MV-4-11 (cell line): ENCODE measurements at regions not wholly inside any gene's neighbourhood (a gene's known extent, or its start where the extent isn't known, plus 50 kb on each side); places are given as distances from the start of the nearest gene placed in this dataset.
"Not testable (repeated sequence)": the region's sequence is repeated elsewhere in the genome, so short reads cannot be mapped to it uniquely, and the experiment has no call there.

Experiments
- DNase-seq: peaks from one replicate; lab custom pipeline; 2025; lab: John Stamatoyannopoulos, UW

- DNase-seq = no peak
Measured at GRCh38 chr19:14328406-14328805, 52.8 kb upstream of the ADGRE5 start.

- DNase-seq = not testable (repeated sequence)
Measured at GRCh38 chr19:14327061-14327460, 54.2 kb upstream of the ADGRE5 start.

- DNase-seq = no peak
Measured at GRCh38 chr19:14325863-14326262, 55.4 kb upstream of the ADGRE5 start.

GRCh38 chr19:14325134-14325533 lies 56.1 kb upstream of the ADGRE5 start:
- DNase-seq = peak; percentile 72

- no peak for DNase-seq
Measured at GRCh38 chr19:14322889-14323463, 58.3 kb upstream of the ADGRE5 start.

GRCh38 chr19:14320253-14320652 lies 61.0 kb upstream of the ADGRE5 start:
- DNase-seq = no peak

GRCh38 chr19:14319720-14320119 lies 61.5 kb upstream of the ADGRE5 start:
- not testable (repeated sequence) for DNase-seq

GRCh38 chr19:14318873-14319272 lies 62.4 kb upstream of the ADGRE5 start:
- no peak for DNase-seq

- DNase-seq = no peak
Measured at GRCh38 chr19:14317157-14317556, 64.1 kb upstream of the ADGRE5 start.

GRCh38 chr19:14315433-14315832 lies 65.8 kb upstream of the ADGRE5 start:
- DNase-seq = no peak

GRCh38 chr19:14310055-14310454 lies 71.2 kb upstream of the ADGRE5 start:
- peak; percentile 96 for DNase-seq

GRCh38 chr19:14305706-14306105 lies 75.5 kb upstream of the ADGRE5 start:
- no peak for DNase-seq

GRCh38 chr19:14301150-14301549 lies 80.1 kb upstream of the ADGRE5 start:
- DNase-seq = no peak

- DNase-seq = no peak
Measured at GRCh38 chr19:14300303-14300702, 80.9 kb upstream of the ADGRE5 start.

- not testable (repeated sequence) for DNase-seq
Measured at GRCh38 chr19:14299224-14299827, 81.9 kb upstream of the ADGRE5 start.

- DNase-seq = not testable (repeated sequence)
Measured at GRCh38 chr19:14297883-14298576, 83.2 kb upstream of the ADGRE5 start.

GRCh38 chr19:14294974-14295373 lies 86.3 kb upstream of the ADGRE5 start:
- peak; percentile 51 for DNase-seq

GRCh38 chr19:14293816-14294170 lies 87.5 kb upstream of the ADGRE5 start:
- DNase-seq = not testable (repeated sequence)

- not testable (repeated sequence) for DNase-seq
Measured at GRCh38 chr19:14293101-14293815, 87.3 kb upstream of the ADGRL1 start.

- DNase-seq = not testable (repeated sequence)
Measured at GRCh38 chr19:14289810-14290209, 83.8 kb upstream of the ADGRL1 start.

GRCh38 chr19:14287837-14288236 lies 81.9 kb upstream of the ADGRL1 start:
- DNase-seq = not testable (repeated sequence)

GRCh38 chr19:14286594-14286993 lies 80.6 kb upstream of the ADGRL1 start:
- not testable (repeated sequence) for DNase-seq

GRCh38 chr19:14285726-14286125 lies 79.8 kb upstream of the ADGRL1 start:
- DNase-seq = not testable (repeated sequence)
